Kasumi-1 (cell line): ENCODE measurements at regions not wholly inside any gene's neighbourhood (a gene's known extent, or its start where the extent isn't known, plus 50 kb on each side); places are given as distances from the start of the nearest gene placed in this dataset.
"Not testable (repeated sequence)": the region's sequence is repeated elsewhere in the genome, so short reads cannot be mapped to it uniquely, and the experiment has no call there.

Experiments
- DNase-seq, 2 experiments: peaks; one replicate each; lab custom pipeline; 2025; lab: John Stamatoyannopoulos, UW

DNA sequence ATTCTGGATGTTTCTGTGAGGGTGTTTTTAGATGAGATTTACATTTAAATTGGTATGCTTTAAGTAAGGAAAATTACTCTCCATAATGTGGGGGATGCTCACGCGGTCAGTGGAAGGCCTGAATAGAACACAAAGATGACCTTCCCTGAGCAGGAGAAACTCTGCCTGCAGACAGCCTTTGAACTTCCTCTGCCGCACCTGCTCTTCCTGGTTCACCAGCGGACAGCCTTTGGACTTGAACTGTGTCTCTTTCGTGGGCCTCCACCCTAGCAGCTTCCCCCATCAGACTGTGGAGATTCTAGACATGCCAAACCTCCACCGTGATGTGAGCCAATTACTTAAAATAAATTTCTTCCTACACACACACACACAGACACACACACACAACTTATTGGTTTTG is 210.7 kb downstream of the EFCAB11 start:
- no peak for DNase-seq

DNA sequence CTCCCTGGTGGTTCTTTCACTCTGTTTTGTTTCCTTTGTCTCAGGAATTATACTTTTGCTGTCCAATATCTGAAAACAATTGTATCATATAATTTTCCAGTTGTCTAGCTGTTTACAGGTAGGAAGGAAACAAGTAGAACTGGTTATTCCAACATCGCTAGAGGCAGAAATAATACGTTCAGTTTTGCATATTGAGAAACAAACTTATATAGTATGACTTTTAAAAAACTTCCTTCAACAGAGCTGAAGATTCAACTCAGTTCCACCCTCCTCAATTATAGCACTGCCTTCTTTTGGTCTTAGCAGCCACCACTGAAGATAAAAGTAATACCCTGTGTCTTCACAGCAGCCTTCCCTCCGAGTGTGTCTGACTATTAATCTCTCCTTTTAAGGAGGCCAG is 214.3 kb downstream of the EFCAB11 start:
- no peak for DNase-seq

DNA sequence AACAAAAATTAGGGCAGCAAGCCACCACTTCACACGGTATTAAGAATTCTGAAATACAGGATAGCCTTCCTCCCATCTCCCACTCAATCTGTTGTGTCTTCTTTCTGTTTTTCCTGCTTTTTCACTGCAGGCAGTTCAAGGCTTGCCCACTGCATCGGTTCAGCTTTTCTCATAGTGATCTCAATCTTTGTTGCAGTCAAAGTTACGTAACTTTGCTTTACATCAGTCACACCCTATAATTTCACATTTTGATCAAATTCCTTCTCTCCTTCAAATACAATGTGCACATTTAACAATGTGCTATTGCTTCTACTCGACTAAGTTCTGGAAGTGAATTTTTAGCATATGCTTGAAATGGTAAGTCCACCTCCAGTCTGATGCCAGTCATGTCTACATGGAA is 217.6 kb downstream of the EFCAB11 start:
- no peak for DNase-seq

DNA sequence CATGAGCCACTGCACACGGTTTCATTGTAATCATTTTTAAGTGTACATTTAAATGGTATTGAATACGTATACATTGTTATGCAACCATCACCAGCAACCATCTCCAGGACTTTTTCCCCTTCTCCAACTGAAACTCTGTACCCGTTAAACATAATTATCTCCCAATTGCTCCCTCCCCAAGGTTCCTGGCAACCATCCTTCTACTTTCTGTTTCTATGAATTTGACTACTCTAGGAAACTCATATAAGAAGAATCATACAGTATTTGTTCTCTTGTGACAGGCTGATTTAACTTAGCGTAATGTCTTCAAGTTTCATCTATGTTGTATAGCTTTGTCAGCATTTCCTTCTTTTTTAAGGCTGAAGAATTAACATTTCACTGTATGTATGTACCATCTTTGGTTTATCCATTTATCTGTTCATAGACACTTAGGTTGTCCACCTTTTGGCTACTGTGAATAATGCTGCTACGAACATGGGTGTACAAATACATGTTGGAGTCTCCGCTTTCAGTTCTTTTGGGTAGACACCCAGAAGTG is 223.1 kb downstream of the EFCAB11 start:
- no peak for DNase-seq

DNA sequence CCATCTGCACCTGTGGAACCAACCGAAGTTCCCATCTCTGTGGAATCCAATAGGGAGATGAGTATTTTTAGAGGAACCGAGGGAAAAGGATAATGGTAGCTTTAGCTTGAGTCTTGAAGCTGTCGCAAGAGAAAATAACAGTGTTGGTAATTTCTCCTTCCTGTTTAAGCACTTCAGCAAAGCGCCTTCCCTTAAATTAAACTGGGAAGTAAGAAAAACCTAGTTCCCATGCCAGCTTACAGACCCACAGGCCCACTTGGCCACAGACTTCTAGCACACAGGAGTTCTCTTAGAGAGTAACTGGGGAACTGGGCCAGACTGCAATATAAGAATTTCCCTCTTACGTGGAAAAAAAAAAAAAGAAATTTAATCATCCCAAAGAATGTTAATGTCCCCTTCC is 223.8 kb downstream of the EFCAB11 start:
- peak; percentile 35 to 54 for DNase-seq

DNA sequence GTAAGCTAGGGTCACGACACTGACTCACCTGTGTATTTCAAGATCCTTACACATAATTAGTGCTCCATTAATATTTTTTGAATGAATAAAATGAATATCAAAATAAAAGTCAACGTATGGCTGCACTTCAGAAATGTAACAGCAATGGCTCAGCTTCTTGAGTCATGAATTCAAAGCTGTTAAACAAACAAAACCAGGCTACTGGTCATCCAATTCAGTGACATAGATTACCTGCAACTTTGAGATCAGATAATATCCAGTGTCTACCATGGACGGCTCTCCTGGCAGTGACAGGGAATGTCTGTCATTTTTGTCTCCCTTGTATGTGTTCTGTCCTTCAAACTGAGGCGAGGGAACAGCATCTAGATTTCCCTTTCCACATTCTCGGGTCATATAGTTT is 225.6 kb downstream of the EFCAB11 start:
- DNase-seq: no peak

DNA sequence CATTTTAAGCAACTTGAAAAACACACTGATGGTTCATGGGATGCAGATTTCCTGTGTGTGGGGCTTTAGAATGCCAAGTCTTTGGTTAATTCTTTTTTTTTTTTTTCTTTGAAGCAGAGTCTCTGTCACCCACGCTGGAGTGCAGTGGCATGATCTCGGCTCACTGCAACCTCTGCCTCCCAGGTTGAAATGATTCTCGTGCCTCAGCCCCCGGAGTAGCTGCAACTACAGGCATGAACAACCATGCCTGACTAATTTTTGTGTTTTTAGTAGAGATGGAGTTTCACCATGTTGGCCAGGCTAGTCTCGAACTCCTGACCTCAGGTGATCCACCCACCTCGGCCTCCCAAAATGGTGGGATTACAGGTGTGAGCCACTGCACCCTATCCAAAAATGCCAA is 228.3 kb downstream of the EFCAB11 start:
- not testable (repeated sequence) for DNase-seq

DNA sequence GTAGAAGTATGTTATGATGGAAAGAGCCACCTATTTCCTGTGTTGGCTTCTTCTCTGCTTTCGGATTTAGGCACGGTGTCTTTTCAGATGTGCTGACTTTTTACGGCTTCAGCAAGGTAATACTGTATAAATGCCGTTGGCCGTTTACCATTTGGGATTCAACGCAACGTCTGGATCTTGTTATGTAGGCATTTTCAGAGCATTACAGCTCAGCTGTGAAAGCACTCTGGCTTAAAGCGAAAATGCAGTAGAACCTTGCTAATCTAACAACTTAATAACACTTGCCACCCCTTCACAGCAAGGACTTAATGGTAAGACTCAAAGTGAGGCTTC is 229.9 kb downstream of the EFCAB11 start:
- DNase-seq: peak in 1 of 2 experiments; percentile 33

DNA sequence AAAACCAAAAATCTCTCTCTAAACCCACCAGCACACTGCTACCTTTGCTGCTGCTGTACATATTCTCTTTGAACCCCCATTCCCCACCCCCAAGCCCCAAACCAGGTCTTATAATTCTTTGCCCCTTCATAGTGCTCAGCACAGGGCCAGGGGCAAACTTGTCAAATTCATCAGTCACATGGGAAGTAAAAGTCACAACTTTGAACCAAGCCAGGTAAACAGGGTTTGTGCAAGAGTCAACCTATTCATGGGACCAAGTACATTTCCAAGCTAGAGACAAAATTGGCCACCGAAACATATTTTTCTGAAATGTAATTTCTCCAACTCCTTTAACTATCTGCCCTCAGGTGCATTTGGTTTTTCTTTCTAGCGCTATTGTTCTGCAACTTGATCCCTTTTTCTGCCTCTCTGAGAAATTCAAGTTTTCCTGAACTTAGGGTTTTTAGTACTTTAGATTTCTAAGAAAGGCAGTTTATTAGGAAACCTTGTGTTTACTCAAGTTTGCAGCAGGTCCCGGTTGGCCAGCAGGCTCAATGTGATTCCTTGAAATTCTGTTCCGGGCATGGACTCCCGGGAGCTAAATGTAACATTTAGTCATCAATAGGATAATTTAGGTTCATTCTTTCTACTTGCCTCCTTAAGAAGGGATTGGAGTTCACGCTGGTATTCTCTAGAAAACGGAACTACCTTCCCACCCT is 230.5 kb downstream of the EFCAB11 start:
- peak in 1 of 2 experiments; percentile 47 for DNase-seq

DNA sequence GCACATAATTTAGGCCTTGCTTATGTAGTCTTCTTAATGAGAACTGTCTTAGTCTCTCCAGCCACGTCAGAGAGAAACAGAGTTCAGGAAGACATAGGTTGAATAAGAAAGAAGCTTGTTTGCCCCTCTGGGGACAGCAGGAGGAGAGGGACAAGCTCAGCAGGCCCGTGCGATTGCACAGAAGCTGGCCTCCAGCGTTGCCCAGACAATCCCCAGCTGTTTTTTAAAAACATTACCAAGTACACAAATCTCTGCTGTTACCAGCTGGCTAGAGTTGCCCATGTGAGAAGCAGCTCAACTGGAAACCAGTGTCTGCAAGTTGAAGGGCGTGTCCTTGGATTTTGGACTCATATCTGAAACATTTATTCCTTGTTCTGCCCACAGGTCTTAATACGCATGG is 232.6 kb downstream of the EFCAB11 start:
- no peak for DNase-seq

DNA sequence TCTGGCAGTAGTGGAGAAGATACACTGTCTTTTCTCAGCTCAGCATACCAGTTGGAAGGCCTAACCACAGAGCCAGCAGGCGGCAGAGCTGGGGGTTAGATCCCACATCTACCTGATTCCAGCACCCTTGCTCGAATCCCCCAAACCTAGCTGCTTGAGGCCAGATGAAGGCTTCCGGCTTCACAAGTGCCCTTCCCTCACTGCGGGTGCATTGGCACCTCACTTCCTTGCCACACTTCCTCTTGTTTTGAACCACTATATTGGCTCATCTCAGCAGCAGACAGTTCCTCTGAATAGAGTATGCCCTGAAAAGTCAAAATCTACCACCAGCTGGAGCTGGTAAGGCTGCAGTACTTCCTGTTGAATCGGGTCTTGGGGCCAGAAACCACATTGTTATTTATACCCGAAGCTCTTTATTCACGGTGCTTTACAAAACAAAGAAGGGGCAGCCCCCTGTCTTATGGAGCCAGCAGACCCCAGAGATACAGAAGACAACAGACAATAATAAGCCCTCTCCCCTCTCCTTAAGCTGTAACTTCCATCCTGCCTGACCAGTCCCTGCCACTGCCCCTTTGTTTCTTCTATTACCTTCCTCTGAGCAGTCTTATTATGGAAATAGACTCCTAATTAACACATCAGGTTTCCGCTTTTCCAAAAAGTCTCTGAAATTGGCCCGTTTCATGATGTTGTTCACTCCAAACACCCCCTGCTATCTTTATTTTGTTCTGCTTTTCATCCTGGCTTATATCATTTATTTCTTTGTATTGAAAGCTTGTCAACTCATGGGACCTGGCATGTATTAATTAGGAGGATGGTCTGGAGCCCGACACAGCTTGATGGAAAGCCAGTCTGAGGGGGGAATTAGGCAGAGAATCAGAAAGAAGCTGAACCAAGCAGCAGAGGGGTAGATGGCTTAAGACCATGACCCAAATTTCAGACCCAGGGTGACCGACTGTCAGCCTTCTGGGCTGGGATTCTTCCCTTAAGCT is 233.5 kb downstream of the EFCAB11 start:
- DNase-seq: peak; percentile 99

DNA sequence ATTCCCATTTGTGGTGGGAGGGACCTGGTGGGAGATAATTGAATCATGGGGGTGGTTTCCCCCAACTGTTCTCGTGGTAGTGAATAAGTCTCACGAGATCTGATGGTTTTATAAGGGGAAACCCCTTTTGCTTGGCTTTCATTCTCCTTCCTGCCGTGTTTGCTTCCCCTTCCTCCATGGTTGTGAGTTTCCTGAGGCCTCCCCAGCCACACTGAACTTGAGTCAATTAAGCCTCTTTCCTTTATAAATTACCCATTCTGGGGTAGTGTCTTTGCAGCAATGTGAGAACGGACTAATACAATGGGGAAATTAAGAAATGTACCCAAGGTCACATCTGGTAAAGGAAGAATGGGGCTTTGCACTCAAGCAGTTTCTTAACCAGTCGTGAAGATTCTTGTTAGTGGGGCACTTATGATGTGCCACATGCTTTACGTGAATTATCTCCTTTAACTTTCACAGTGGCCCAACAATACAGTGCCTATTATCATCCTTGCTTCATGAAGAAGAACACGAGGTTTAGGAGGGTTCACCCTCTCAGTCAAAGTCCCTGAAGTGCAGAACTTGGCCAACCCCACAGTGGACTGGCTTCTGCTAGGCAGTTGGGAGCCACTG is 234.3 kb downstream of the EFCAB11 start:
- peak; percentile 54 to 66 for DNase-seq

DNA sequence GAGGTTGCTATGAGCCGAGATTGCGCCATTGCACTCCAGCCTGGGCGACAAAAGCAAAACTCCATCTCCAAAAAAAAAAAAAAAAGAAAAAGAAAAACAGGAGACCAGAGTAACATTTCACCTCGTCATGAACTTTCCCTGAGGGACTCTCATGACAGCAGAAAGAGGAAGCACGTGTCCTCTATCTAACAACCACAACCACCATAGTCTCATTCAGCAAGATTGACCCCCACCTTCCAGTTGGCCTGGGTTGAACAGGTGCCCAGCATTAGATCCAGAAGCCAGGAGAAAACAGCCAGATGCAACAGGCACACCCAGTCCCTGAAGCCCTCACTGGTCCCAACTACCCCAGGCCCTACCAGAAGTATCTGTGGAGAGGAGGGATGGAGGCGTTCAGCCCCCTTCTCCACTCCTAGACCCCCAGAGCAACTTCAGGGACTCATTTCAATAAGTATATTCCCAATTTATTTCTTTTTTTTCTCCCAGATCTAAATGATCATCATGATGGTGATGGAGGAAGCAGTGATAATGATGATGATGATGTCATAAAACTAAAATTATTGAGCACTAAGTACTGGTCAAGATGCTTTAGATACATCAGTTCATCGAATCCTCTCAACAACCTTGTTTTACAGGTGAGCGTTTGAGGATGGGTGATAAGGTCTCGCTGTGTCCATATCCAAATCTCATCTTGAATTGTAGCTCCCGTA is 235.0 kb downstream of the EFCAB11 start:
- DNase-seq: peak; percentile 71 to 72

DNA sequence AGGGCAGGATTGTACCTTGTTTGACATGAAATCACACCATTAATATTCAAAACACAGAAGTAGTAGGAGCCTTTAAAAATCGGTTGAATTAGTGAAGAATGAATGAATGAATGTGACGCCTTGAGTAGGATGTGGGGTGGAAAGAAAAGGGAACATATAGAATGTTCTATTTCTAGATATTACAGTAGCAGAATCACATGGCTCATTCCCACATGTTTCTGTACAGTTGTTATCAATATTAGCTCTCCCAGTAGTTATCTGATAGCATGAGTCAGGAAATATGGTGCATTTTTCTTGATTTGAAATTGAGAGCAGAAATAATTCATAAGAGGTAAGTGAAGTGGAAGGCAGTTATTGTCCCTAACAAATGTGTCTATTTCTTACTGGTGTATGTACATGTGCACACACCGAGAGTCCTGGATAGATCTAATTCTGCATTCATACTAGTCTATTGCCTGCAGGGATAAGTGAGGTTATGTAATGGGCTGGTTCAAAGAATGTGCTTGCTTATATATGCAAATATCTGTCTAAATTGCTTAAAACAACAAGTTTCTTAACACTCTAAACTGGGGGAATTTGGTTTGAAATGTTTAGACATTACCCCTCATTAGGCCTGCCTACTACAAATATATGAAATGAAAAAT is 245.4 kb downstream of the EFCAB11 start:
- DNase-seq: no peak

DNA sequence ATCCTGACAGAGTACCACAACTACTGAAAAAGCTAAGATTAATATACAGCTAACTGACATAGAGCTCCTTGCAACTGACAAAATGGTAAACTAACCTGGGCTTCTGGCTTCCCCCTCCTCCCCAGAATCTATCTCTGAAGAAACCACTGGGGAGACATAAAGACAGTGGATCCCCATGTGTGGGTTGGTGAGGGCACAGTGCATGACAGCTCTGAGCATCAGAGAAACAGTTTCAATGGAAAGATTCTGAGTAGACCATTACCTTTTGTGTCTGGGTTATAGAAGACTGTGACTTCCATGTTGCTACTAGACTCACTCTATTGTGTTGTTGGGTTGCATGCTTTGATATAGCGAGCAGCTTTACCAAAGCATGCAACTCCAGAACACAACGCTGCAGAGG is 247.4 kb downstream of the EFCAB11 start:
- no peak for DNase-seq

DNA sequence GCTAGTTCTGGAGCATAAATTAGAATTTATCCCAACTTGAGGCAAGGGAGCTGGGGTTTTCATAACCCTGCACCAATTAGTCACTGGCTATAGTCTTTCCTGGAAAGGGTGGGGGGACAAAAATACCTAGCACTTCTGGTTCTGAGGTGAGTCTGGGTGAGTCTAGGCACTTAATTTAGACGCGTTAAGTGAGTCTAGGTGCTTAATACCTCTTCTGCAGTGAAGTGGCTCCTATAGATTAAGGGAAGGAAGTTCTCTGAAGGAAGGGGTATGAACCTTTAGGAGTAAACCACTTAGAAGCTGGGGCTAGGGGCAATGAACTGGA is 251.7 kb downstream of the EFCAB11 start:
- no peak for DNase-seq

DNA sequence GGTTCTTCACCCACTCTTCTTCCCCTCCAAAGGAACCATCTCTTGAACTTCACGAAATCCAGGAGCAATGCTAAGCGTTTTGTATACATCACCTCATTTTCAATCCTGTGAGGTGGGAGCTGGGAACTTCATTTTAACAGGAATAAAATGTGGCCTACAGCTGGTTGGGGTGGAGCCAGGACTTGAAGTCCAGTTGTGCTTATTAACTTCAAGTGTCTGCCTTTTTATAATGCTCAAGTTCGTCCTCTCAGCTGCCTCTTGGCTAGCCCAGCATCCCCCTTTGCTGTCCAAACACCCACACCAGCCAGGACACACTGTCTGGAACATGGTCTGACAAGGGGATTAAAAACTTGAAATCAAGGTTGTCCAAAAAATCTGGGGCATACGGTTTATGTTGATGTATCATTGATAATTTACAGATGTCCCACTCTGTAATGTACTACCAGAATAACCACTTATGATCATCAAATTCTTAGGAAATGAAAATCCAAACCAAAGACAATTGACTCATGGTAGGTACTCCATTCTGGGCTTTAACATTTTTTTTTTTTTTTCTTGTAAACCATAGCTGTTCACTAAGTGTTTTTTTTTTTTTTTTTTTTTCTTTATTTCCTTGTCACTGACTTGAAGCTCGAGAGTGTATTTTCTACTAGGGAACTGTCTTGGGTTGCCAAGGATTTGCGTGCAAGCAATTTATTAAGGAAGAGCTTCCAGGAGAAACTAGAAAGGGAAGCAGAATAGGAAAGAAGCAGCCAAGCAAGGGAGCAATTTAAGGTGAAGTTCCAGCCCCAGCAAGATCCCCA is 252.3 kb downstream of the EFCAB11 start:
- DNase-seq: no peak

DNA sequence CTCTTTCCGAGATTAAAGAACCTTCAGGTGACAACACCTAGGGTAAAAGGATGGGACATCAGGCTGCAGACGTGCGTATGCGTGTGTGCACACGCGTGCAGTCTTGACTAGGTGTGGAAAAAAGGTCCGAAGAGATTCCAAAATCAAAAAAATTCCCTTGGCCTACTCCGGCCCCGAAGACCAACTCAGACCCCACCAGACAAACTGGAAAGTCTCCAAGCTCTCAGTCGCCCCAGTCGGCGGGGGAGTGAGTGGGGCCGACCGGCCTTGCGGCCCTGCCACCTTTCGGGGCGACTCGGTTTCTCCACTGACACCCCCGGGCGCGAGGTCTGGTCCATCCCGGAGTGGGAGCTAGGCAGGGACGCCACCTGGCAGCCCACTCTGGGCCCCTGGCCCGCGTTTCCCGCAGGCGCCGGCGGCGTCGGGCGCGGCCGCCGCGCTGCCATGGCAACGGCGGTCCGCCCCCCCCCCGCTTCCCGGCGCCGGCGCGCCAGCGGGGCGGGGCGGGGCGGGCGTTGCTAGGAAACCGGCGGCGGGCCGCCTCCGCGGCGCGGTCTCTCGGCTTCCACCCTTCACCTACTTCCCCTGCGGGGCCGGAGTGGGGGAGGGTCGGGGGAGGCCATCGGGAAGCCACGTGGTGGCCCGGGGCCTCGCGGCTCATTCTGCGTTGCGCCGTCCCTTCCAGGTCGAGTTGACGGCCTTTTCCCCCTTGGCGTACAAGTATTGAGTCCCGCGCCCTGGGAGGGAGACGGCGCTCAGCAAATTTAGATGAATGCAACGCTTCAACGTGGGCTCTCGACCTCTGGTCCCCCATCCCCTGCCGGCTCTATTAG is 253.1 kb downstream of the EFCAB11 start:
- DNase-seq: peak; percentile 16 to 42

DNA sequence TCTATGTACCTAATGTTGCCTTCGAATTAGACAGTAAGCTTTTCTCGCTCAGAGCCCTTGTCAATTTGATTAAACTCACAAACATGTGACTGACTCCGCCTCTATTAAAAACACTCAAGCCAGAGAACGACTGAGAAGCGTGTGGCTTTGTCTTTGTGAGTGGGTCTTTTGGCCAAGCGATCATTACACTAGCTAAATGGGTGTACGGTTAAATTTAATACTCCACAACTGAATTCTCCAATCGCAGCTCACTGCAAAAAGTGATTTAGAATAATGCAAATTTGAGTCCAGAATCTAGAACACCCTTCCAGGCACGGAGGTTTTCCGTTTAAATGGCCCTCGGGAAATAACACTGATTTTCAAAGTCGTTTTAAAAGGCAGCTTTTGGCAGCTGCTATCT is 253.7 kb downstream of the EFCAB11 start:
- no peak for DNase-seq

DNA sequence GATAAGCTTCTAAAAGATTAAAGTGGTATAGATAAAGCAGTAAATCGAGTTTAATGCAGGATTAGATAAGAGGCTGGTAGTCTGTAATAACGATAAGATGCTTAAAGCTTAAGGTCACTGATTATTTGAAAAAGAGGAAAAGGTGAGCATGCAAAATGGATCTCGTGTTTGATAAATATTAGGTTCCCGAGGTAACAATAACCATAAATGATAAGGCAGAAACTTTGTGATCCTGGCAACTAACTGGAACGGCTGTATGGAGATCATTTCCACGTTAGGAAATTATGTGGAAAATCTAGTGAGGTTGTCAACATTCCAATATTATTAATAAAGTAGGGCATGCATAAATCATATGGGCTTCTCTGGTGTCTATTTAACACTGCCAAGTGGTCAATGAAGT is 255.5 kb downstream of the EFCAB11 start:
- no peak for DNase-seq
